ENCODE measurements at regions not wholly inside any gene's neighbourhood (a gene's known extent, or its start where the extent isn't known, plus 50 kb on each side); places are given as distances from the start of the nearest gene placed in this dataset.

GRCh38 chr9:13513716-13514444 is 234.4 kb upstream of the MPDZ start:
- Mint-ChIP-seq H3K9me3 (peaks cover 2% of the 10 kb centered on the region; the same call in 1 of the 3 replicates), H3K27ac (peak overlapping the region; percentile 66), H3K36me3 (ENCODE audit: low read depth) (no peaks in the 10 kb centered on the region), H3K4me3 (no peak overlapping the region), H3K27me3 (ENCODE audit: insufficient read depth, low read depth, poor library complexity) (peaks cover 3% of the 10 kb centered on the region), H3K4me1 (peaks cover 22% of the 10 kb centered on the region)
- Histone ChIP-seq H2AFZ (peak overlapping the region; percentile 89), H3K4me2 (no peak overlapping the region), H3K9me2 (ENCODE audit: insufficient read depth) (no peaks in the 10 kb centered on the region), H3K27me3 (ENCODE audit: insufficient read depth) (no peaks in the 10 kb centered on the region), H3K79me2 (replicated peaks; ENCODE audit: insufficient read depth) (no peaks in the 10 kb centered on the region), H3K4me1 (ENCODE audit: insufficient read depth) (peaks cover 16% of the 10 kb centered on the region; the same call in 1 of the 2 replicates), H3K36me3 (ENCODE audit: insufficient read depth) (no peaks in the 10 kb centered on the region), H3F3A (replicated peaks; ENCODE audit: low read depth) (no peaks in the 10 kb centered on the region), H3K4me3 (no peak overlapping the region), H3K27ac (ENCODE audit: low read depth) (peak overlapping the region; percentile 83; the same call in 1 of the 2 replicates), H4K20me1 (replicated peaks; ENCODE audit: insufficient read depth) (no peaks in the 10 kb centered on the region)
- no peak for TF ChIP-seq ETS1 (IDR thresholded peaks at IDR 0.05)
- peak; percentile 99 for ATAC-seq
- DNase-seq (ENCODE audit: low spot score), result peak; percentile 69

GRCh38 chr9:13513286-13513685 is 233.8 kb upstream of the MPDZ start:
- Mint-ChIP-seq H3K27me3 (ENCODE audit: insufficient read depth, low read depth, poor library complexity) (peaks cover 3% of the 10 kb centered on the region), H3K9me3 (peaks cover 2% of the 10 kb centered on the region; the same call in 1 of the 3 replicates), H3K36me3 (ENCODE audit: low read depth) (no peaks in the 10 kb centered on the region), H3K4me3 (no peak overlapping the region), H3K27ac (no peak overlapping the region), H3K4me1 (peaks cover 22% of the 10 kb centered on the region)
- ATAC-seq, result no peak
- no peaks in the 10 kb centered on the region for H3K36me3 ChIP-seq (ENCODE audit: insufficient read depth)
- no peaks in the 10 kb centered on the region for H3K9me2 ChIP-seq (ENCODE audit: insufficient read depth)
- peak overlapping the region; percentile 89 for H2AFZ ChIP-seq
- H3K79me2 ChIP-seq (replicated peaks; ENCODE audit: insufficient read depth), result no peaks in the 10 kb centered on the region
- no peak overlapping the region for H3K4me2 ChIP-seq
- no peak for DNase-seq (ENCODE audit: low spot score)
- no peaks in the 10 kb centered on the region for H3F3A ChIP-seq (replicated peaks; ENCODE audit: low read depth)
- H4K20me1 ChIP-seq (replicated peaks; ENCODE audit: insufficient read depth), result no peaks in the 10 kb centered on the region
- no peaks in the 10 kb centered on the region for H3K27me3 ChIP-seq (ENCODE audit: insufficient read depth)
- no peak overlapping the region for H3K4me3 ChIP-seq
- peaks cover 16% of the 10 kb centered on the region; the same call in 1 of the 2 replicates for H3K4me1 ChIP-seq (ENCODE audit: insufficient read depth)
- peak overlapping the region; percentile 71 for H3K27ac ChIP-seq (ENCODE audit: low read depth)
- no peak for TF ChIP-seq CREB1 (CRISPR knock-in tag; IDR thresholded peaks at IDR 0.05; ENCODE audit: low read depth)
- TF ChIP-seq REST (IDR thresholded peaks at IDR 0.05; ENCODE audit: unreplicated experiment), result no peak
- no peak for TF ChIP-seq CTCF (conservative IDR thresholded peaks at IDR 0.05; ENCODE audit: low read depth in 2 of 2)
- no peak for TF ChIP-seq ZNF114 (CRISPR knock-in tag; IDR thresholded peaks at IDR 0.05)
- no peak for TF ChIP-seq ZNF331 (CRISPR knock-in tag; IDR thresholded peaks at IDR 0.05; ENCODE audit: low read depth)
- no peak for TF ChIP-seq EZH2 (IDR thresholded peaks at IDR 0.05; ENCODE audit: low read depth, unreplicated experiment)
- TF ChIP-seq NANOG (IDR thresholded peaks at IDR 0.05; ENCODE audit: borderline replicate concordance), result no peak
- no peak for TF ChIP-seq JUNB (IDR thresholded peaks at IDR 0.05; ENCODE audit: unreplicated experiment)
- no peak for TF ChIP-seq POLR2AphosphoS5 (IDR thresholded peaks at IDR 0.05; ENCODE audit: low read depth)
- no peak for TF ChIP-seq STAT1 (IDR thresholded peaks at IDR 0.05; ENCODE audit: unreplicated experiment)
- no peak for TF ChIP-seq EZH2phosphoT487 (IDR thresholded peaks at IDR 0.05; ENCODE audit: unreplicated experiment)
- no peak for TF ChIP-seq ETS1 (IDR thresholded peaks at IDR 0.05)

Data from GM23338 (cell line).